IMR-90 (cell line): ENCODE measurements at regions not wholly inside any gene's neighbourhood (a gene's known extent, or its start where the extent isn't known, plus 50 kb on each side); places are given as distances from the start of the nearest gene placed in this dataset.

Experiments
- ATAC-seq: fragments of 200-7000 bp; cut with Tn5 transposase; 2 replicates; pipeline ENCODE4 v1.9.1; 2020; ENCODE audit warnings: low read depth, mild to moderate bottlenecking, moderate library complexity
- BruUV-seq: library from RNA; stranded (reverse); fragments of 400-500 nt; replicated peaks from 2 replicates; lab custom pipeline; 2021; lab: Mats Ljungman, UMichigan
- CTCF ChIA-PET: fragments of 300-600 bp; formaldehyde crosslinking; extraction: SDS; loops from one replicate; lab custom pipeline; 2021; ENCODE audit warnings: antibody characterized with exemption; lab: Yijun Ruan, JAX
- POLR2A ChIA-PET: fragments of 300-600 bp; sonication (Branson Sonifier 250); formaldehyde crosslinking; loops from one replicate; lab custom pipeline; 2022; ENCODE audit warnings: antibody characterized with exemption; ENCODE audit not compliant: unreplicated experiment; lab: Charles Lee
- DNase-seq: peaks from one replicate; pipeline ENCODE4 v3.0.0; 2013
- H2AFZ ChIP-seq: replicated peaks from 2 replicates; pipeline ENCODE3; 2013; ENCODE audit warnings: low read length, mild to moderate bottlenecking; ENCODE audit not compliant: poor library complexity
- H2AK5ac ChIP-seq: 2 replicates; pipeline ENCODE4 v1.6.1; 2013; ENCODE audit warnings: low read depth, low read length, inconsistent platforms
- H2AK9ac ChIP-seq: replicated peaks from 2 replicates; pipeline ENCODE3; 2013; ENCODE audit warnings: mild to moderate bottlenecking, low read depth, low read length, moderate library complexity; ENCODE audit not compliant: poor library complexity
- H2BK120ac ChIP-seq: 2 replicates; pipeline ENCODE4 v1.6.1; 2013; ENCODE audit warnings: low read depth, low read length, inconsistent platforms
- H2BK15ac ChIP-seq: 3 replicates; pipeline ENCODE4 v1.6.1; 2013; ENCODE audit warnings: low read depth, low read length, inconsistent platforms
- H2BK20ac ChIP-seq: 2 replicates; pipeline ENCODE4 v1.6.1; 2013; ENCODE audit warnings: low read depth, mild to moderate bottlenecking, inconsistent platforms, low read length, moderate library complexity
- H2BK5ac ChIP-seq: 2 replicates; pipeline ENCODE4 v1.6.1; 2013; ENCODE audit warnings: mild to moderate bottlenecking, low read depth, low read length, inconsistent platforms; ENCODE audit not compliant: poor library complexity, severe bottlenecking
- H3K14ac ChIP-seq: replicated peaks from 2 replicates; pipeline ENCODE4 v1.6.1; 2013; ENCODE audit warnings: low read depth, low read length, inconsistent platforms
- H3K18ac ChIP-seq: 2 replicates; pipeline ENCODE4 v1.6.1; 2013; ENCODE audit warnings: low read depth, low read length, control low read depth
- H3K23ac ChIP-seq: 2 replicates; pipeline ENCODE4 v1.6.1; 2013; ENCODE audit warnings: low read depth, low read length, inconsistent platforms
- H3K27ac ChIP-seq: 2 replicates; pipeline ENCODE4 v1.5.1; 2013; ENCODE audit warnings: mild to moderate bottlenecking, control low read depth, low read length; ENCODE audit not compliant: insufficient read depth
- H3K27me3 ChIP-seq: 2 replicates; pipeline ENCODE4 v1.6.1; 2013; ENCODE audit warnings: low read length; ENCODE audit not compliant: control insufficient read depth, insufficient read depth
- H3K36me3 ChIP-seq: 2 replicates; pipeline ENCODE4 v1.6.1; 2013; ENCODE audit warnings: low read length, mixed read lengths; ENCODE audit not compliant: control insufficient read depth, insufficient read depth
- H3K4ac ChIP-seq: 2 replicates; pipeline ENCODE4 v1.6.1; 2013; ENCODE audit warnings: low read depth, low read length, inconsistent platforms
- H3K4me1 ChIP-seq: 2 replicates; pipeline ENCODE4 v1.6.1; 2013; ENCODE audit warnings: low read length, mixed read lengths; ENCODE audit not compliant: control insufficient read depth, insufficient read depth
- H3K4me2 ChIP-seq: 2 replicates; pipeline ENCODE4 v1.6.1; 2013; ENCODE audit warnings: low read depth, mild to moderate bottlenecking, control low read depth, low read length, moderate library complexity
- H3K4me3 ChIP-seq: 2 replicates; pipeline ENCODE4 v1.5.1; 2013; ENCODE audit warnings: low read depth, mild to moderate bottlenecking, control low read depth, low read length, moderate library complexity; ENCODE audit not compliant: insufficient read depth
- H3K56ac ChIP-seq: 2 replicates; pipeline ENCODE4 v1.6.1; 2013; ENCODE audit warnings: low read length, inconsistent platforms; ENCODE audit not compliant: insufficient read depth; ENCODE audit errors: extremely low read depth
- H3K79me1 ChIP-seq, 2 experiments: 2 replicates each; pipeline ENCODE4 v1.6.1; 2013; ENCODE audit warnings: low read length in 2 of 2, inconsistent platforms in 1 of 2, low read depth in 1 of 2
- H3K9ac ChIP-seq: 2 replicates; pipeline ENCODE4 v1.6.1; 2013; ENCODE audit warnings: low read depth, low read length, control low read depth
- H3K9me1 ChIP-seq: 2 replicates; pipeline ENCODE4 v1.6.1; 2013; ENCODE audit warnings: low read length, inconsistent platforms; ENCODE audit not compliant: insufficient read depth
- H3K9me3 ChIP-seq: 2 replicates; pipeline ENCODE4 v1.6.1; 2013; ENCODE audit warnings: low read length; ENCODE audit not compliant: control insufficient read depth, insufficient read depth
- H4K20me1 ChIP-seq: 2 replicates; pipeline ENCODE4 v1.6.1; 2013; ENCODE audit warnings: low read length, inconsistent platforms; ENCODE audit not compliant: insufficient read depth
- H4K5ac ChIP-seq: 2 replicates; pipeline ENCODE4 v1.6.1; 2013; ENCODE audit warnings: mild to moderate bottlenecking, low read depth, low read length, control low read depth
- H4K8ac ChIP-seq, 2 experiments: 2 replicates each; pipeline ENCODE4 v1.6.1; 2013; ENCODE audit warnings: low read depth in 2 of 2, low read length in 2 of 2, control low read depth in 1 of 2, inconsistent platforms in 1 of 2
- H4K91ac ChIP-seq: 2 replicates; pipeline ENCODE4 v1.6.1; 2013; ENCODE audit warnings: low read depth, low read length, inconsistent platforms; ENCODE audit not compliant: insufficient read depth
- MAFK ChIP-seq: IDR thresholded peaks from 2 replicates; pipeline ENCODE4 v1.6.1; 2012; ENCODE audit warnings: low read depth, low read length, improper control_type of control experiment
- MXI1 ChIP-seq: IDR thresholded peaks from 2 replicates; pipeline ENCODE4 v1.6.1; 2012; ENCODE audit warnings: low read depth, mild to moderate bottlenecking, low read length, moderate library complexity, borderline replicate concordance
- NFE2L2 ChIP-seq: fragments of 150-350 bp; IDR thresholded peaks from 2 replicates; pipeline ENCODE4 v1.6.1; 2016; ENCODE audit warnings: low read depth, mild to moderate bottlenecking, low read length
- WGBS, 2 experiments: methylation state at CpG; one replicate each; pipeline versions ENCODE4 v1.1.5 to v1.1.7; 2013; ENCODE audit warnings: missing lambda C conversion rate in 2 of 2; ENCODE audit not compliant: insufficient read length in 1 of 2; ENCODE audit errors: extremely low coverage in 2 of 2; 5-methylcytosine and 5-hydroxymethylcytosine counted together
- dilution Hi-C: fragments of 300-500 bp; cut with HindIII; formaldehyde crosslinking; loops from one replicate; pipeline ENCODE4 v1.14.3; 2018; ENCODE audit warnings: low sequenced_read_pairs; ENCODE audit not compliant: unreplicated experiment
- in situ Hi-C: fragments of 300-500 bp; cut with MboI; formaldehyde crosslinking; loops from 3 replicates; pipeline ENCODE4 v1.14.3; 2019; ENCODE audit warnings: low sequenced_read_pairs, inconsistent platforms, mixed read lengths
- intact Hi-C: fragments of 100-400 bp; cut with micrococcal nuclease; formaldehyde crosslinking; loops from 2 replicates; pipeline ENCODE4 v1.10.0; 2022

GRCh38 chr13:74647211-74647610 lies 513.0 kb upstream of the KLF12 start:
- Histone ChIP-seq H3K27me3 (no peaks in the 10 kb centered on the region; the same call in 1 of the 2 replicates), H4K8ac (no peak overlapping the region), H2AK5ac (no peak overlapping the region), H3K27ac (no peak overlapping the region), H3K4me1 (no peaks in the 10 kb centered on the region), H2AFZ (no peak overlapping the region), H3K4me3 (no peak overlapping the region), H3K18ac (no peak overlapping the region), H3K79me1 (no peaks in the 10 kb centered on the region), H4K5ac (no peak overlapping the region), H2BK5ac (no peak overlapping the region), H3K56ac (no peak overlapping the region), H3K23ac (no peak overlapping the region), H3K9ac (no peak overlapping the region), H3K4ac (no peak overlapping the region), H4K91ac (no peak overlapping the region), H2BK120ac (no peak overlapping the region), H3K4me2 (no peak overlapping the region), H2BK15ac (no peak overlapping the region), H2AK9ac (no peak overlapping the region), H3K36me3 (no peaks in the 10 kb centered on the region), H2BK20ac (no peak overlapping the region), H3K9me3 (no peaks in the 10 kb centered on the region), H3K14ac (no peak overlapping the region), H4K20me1 (no peaks in the 10 kb centered on the region), H3K9me1 (no peaks in the 10 kb centered on the region)
- dilution Hi-C loops (no loop called here), intact Hi-C loops (no loop called here), in situ Hi-C loops (no loop called here)
- ChIA-PET CTCF (no interaction called here), POLR2A (no interaction called here)
- ATAC-seq: no peak
- no CpG with 5 or more reads among the region's 2 CpGs for WGBS, 2 experiments
- DNase-seq: no peak
- BruUV-seq: no TSS peak
- no peak for TF ChIP-seq MXI1
- TF ChIP-seq MAFK: no peak
- no peak for TF ChIP-seq NFE2L2
